T-cell (primary cell): ENCODE measurements at regions not wholly inside any gene's neighbourhood (a gene's known extent, or its start where the extent isn't known, plus 50 kb on each side); places are given as distances from the start of the nearest gene placed in this dataset.

Source experiments
- ATAC-seq, 4 experiments: fragments of 200-7000 bp in 3 of 4; fragments of 150-1000 bp in 1 of 4; cut with Tn5 transposase; replicated peaks in 1 of 4; 1 replicate in 3 of 4; 2 replicates in 1 of 4; pipeline ENCODE4 v1.10.0; 2021; ENCODE audit warnings: moderate library complexity in 3 of 4, mild to moderate bottlenecking in 2 of 4, moderate number of reproducible peaks in 1 of 4
- CTCF ChIA-PET, 2 donors: fragments of 300-600 bp; sonication (Branson Sonifier 250); formaldehyde crosslinking; loops; one replicate each; lab custom pipeline; 2022; ENCODE audit warnings: antibody characterized with exemption in 2 of 2; lab: Charles Lee
- POLR2A ChIA-PET, 2 donors: fragments of 300-600 bp; sonication (Branson Sonifier 250); formaldehyde crosslinking; loops; one replicate each; lab custom pipeline; 2022; ENCODE audit warnings: antibody characterized with exemption in 2 of 2; lab: Charles Lee
- DNase-seq, 35 experiments: peaks; one replicate each; pipeline versions ENCODE4 v3.0.0 to v3.0.0-alpha.2; 2013 to 2023
- H3K27ac ChIP-seq: one replicate; pipeline ENCODE4 v1.5.1; 2013; ENCODE audit warnings: low read length
- H3K27me3 ChIP-seq, 2 experiments: replicated peaks in 1 of 2; 1 replicate in 1 of 2; 2 replicates in 1 of 2; pipeline versions ENCODE4 v1.6.1 to v1.7.0; 2013; ENCODE audit warnings: low read length in 1 of 2, mixed read lengths in 1 of 2; ENCODE audit not compliant: control insufficient read depth in 2 of 2, insufficient read depth in 2 of 2; ENCODE audit errors: extremely low read depth in 1 of 2
- H3K36me3 ChIP-seq, 2 donors: 1 replicate in 1 of 2; 2 replicates in 1 of 2; pipeline versions ENCODE4 v1.6.1 to v1.7.0; 2013; ENCODE audit warnings: low read length in 1 of 2; ENCODE audit not compliant: control insufficient read depth in 2 of 2, insufficient read depth in 1 of 2; ENCODE audit errors: extremely low read depth in 1 of 2
- H3K4me1 ChIP-seq, 2 experiments: 1 replicate in 1 of 2; 2 replicates in 1 of 2; pipeline versions ENCODE4 v1.6.1 to v1.7.0; 2013; ENCODE audit warnings: low read length in 2 of 2, mixed read lengths in 1 of 2; ENCODE audit not compliant: insufficient read depth in 2 of 2, control insufficient read depth in 1 of 2; ENCODE audit errors: extremely low read depth in 1 of 2
- H3K4me3 ChIP-seq, 2 donors: 1 replicate in 1 of 2; 2 replicates in 1 of 2; pipeline versions ENCODE4 v1.5.1 to v1.7.0; 2013; ENCODE audit warnings: mild to moderate bottlenecking in 2 of 2, low read length in 1 of 2, moderate library complexity in 1 of 2; ENCODE audit not compliant: control insufficient read depth in 1 of 2; ENCODE audit errors: extremely low read depth in 1 of 2
- H3K9me3 ChIP-seq: 2 replicates; pipeline ENCODE4 v1.7.0; 2013
- H3K27ac Mint-ChIP-seq, 2 donors: one replicate each; pipeline ENCODE4 v1.8.0; 2020 to 2021; ENCODE audit warnings: mild to moderate bottlenecking in 2 of 2, mixed read lengths in 2 of 2
- H3K27me3 Mint-ChIP-seq, 2 donors: one replicate each; pipeline ENCODE4 v1.8.0; 2021 to 2022; ENCODE audit warnings: mixed read lengths in 2 of 2
- H3K36me3 Mint-ChIP-seq: one replicate; pipeline ENCODE4 v1.8.0; 2021; ENCODE audit warnings: mixed read lengths
- H3K4me1 Mint-ChIP-seq, 3 donors: one replicate each; pipeline ENCODE4 v1.8.0; 2020 to 2022; ENCODE audit warnings: mixed read lengths in 3 of 3, mild to moderate bottlenecking in 1 of 3
- H3K4me3 Mint-ChIP-seq, 3 donors: one replicate each; pipeline ENCODE4 v1.8.0; 2020 to 2022; ENCODE audit warnings: mild to moderate bottlenecking in 3 of 3, mixed read lengths in 3 of 3, moderate library complexity in 3 of 3
- H3K9me3 Mint-ChIP-seq, 3 donors: one replicate each; pipeline ENCODE4 v1.8.0; 2020 to 2022; ENCODE audit warnings: mixed read lengths in 3 of 3
- WGBS: methylation state at CpG from one replicate; pipeline ENCODE4 v1.1.5; 2013; ENCODE audit warnings: missing lambda C conversion rate; ENCODE audit not compliant: insufficient coverage; 5-methylcytosine and 5-hydroxymethylcytosine counted together

- H3K27ac Mint-ChIP-seq: no peak overlapping the region
- ChIA-PET POLR2A (interaction anchor here (0.5 to 0.6 kb wide), 2 partner anchors 105 to 281 kb away, joined by 3 read pairs; no protein-coding TSS in a partner anchor), CTCF (interaction anchor here in 1 of 2 donors (0.6 kb wide), 1 partner anchor 212 kb away, joined by 3 read pairs; no protein-coding TSS in a partner anchor)
- ATAC-seq: no peak
- no peaks in the 10 kb centered on the region for H3K36me3 ChIP-seq
- H3K4me3 ChIP-seq: no peak overlapping the region
- H3K27me3 ChIP-seq: peaks cover 0 to 41% of the 10 kb centered on the region in 2 experiments
- H3K4me3 Mint-ChIP-seq: peak overlapping the region in 1 of 3 donors; percentile 59
- H3K9me3 Mint-ChIP-seq: peaks cover 0 to 6% (median 0%) of the 10 kb centered on the region in 3 donors
- peaks cover 34 to 44% (median 40%) of the 10 kb centered on the region in 3 donors for H3K4me1 Mint-ChIP-seq
- peaks cover 2% of the 10 kb centered on the region for H3K9me3 ChIP-seq
- no peak overlapping the region for H3K27ac ChIP-seq
- no CpG with 5 or more reads among the region's 7 CpGs for WGBS
- no peak for DNase-seq
- H3K36me3 Mint-ChIP-seq: no peaks in the 10 kb centered on the region
- H3K27me3 Mint-ChIP-seq: peaks cover 48 to 61% of the 10 kb centered on the region in 2 donors
- H3K4me1 ChIP-seq: peaks cover 31 to 33% of the 10 kb centered on the region in 2 experiments
Observed at GRCh38 chr14:56002342-56002741, 115.9 kb upstream of the PELI2 start.

GRCh38 chr14:56002876-56003625 lies 115.2 kb upstream of the PELI2 start:
- Mint-ChIP-seq H3K27ac (no peak overlapping the region), H3K9me3 (peaks cover 0 to 6% (median 0%) of the 10 kb centered on the region in 3 donors), H3K27me3 (peaks cover 46 to 55% of the 10 kb centered on the region in 2 donors), H3K4me3 (peak overlapping the region in 1 of 3 donors; percentile 59), H3K4me1 (peaks cover 34 to 44% (median 40%) of the 10 kb centered on the region in 3 donors), H3K36me3 (no peaks in the 10 kb centered on the region)
- ATAC-seq: peak; percentile 78 to 94 (median 82)
- CTCF ChIA-PET: no interaction called here
- peaks cover 7% of the 10 kb centered on the region for H3K9me3 ChIP-seq
- H3K27ac ChIP-seq: no peak overlapping the region
- peak overlapping the region in 1 of 2 donors; percentile 33 for H3K4me3 ChIP-seq
- peak in 33 of 35 experiments; percentile 8 to 77 (median 29) for DNase-seq
- peaks cover 31 to 33% of the 10 kb centered on the region in 2 experiments for H3K4me1 ChIP-seq
- no peaks in the 10 kb centered on the region for H3K36me3 ChIP-seq
- POLR2A ChIA-PET: no interaction called here
- WGBS: 0% methylated on average over 1 of the region's 11 CpGs
- H3K27me3 ChIP-seq: peaks cover 0 to 44% of the 10 kb centered on the region in 2 experiments

GRCh38 chr14:56004323-56004722 lies 113.9 kb upstream of the PELI2 start:
- no peaks in the 10 kb centered on the region for H3K36me3 ChIP-seq
- H3K27me3 ChIP-seq: peaks cover 0 to 42% of the 10 kb centered on the region in 2 experiments
- Mint-ChIP-seq H3K4me1 (peaks cover 34 to 44% (median 40%) of the 10 kb centered on the region in 3 donors), H3K27ac (no peak overlapping the region), H3K27me3 (peaks cover 46 to 53% of the 10 kb centered on the region in 2 donors), H3K36me3 (peaks cover 3% of the 10 kb centered on the region), H3K9me3 (peaks cover 3 to 9% (median 6%) of the 10 kb centered on the region in 3 donors), H3K4me3 (peak overlapping the region in 1 of 3 donors; percentile 38)
- CTCF ChIA-PET: interaction anchor here in 1 of 2 donors (0.7 to 1.0 kb wide), 3 partner anchors 166 to 529 kb away, joined by 3 to 5 read pairs (median 3); no protein-coding TSS in a partner anchor
- POLR2A ChIA-PET: no interaction called here
- whole genome bisulfite sequencing: 100% methylated on average over 1 of the region's 3 CpGs
- no peak overlapping the region for H3K27ac ChIP-seq
- H3K9me3 ChIP-seq: peaks cover 11% of the 10 kb centered on the region
- ATAC-seq (no peak), DNase-seq (no peak)
- H3K4me1 ChIP-seq: peaks cover 31 to 33% of the 10 kb centered on the region in 2 experiments
- no peak overlapping the region for H3K4me3 ChIP-seq

- Mint-ChIP-seq H3K27me3 (peaks cover 50 to 54% of the 10 kb centered on the region in 2 donors), H3K9me3 (peaks cover 3 to 9% (median 8%) of the 10 kb centered on the region in 3 donors)
Observed at GRCh38 chr14:56004786-56005185, 113.4 kb upstream of the PELI2 start.

GRCh38 chr14:56005191-56006053 lies 112.8 kb upstream of the PELI2 start:
- Histone ChIP-seq H3K4me1 (peaks cover 31 to 33% of the 10 kb centered on the region in 2 experiments), H3K36me3 (no peaks in the 10 kb centered on the region), H3K27me3 (peaks cover 0 to 35% of the 10 kb centered on the region in 2 experiments), H3K4me3 (peak overlapping the region in 1 of 2 donors; percentile 55), H3K9me3 (peaks cover 11% of the 10 kb centered on the region), H3K27ac (no peak overlapping the region)
- no peak overlapping the region for H3K27ac Mint-ChIP-seq
- H3K36me3 Mint-ChIP-seq: peaks cover 3% of the 10 kb centered on the region
- DNase-seq: no peak
- peaks cover 3 to 9% (median 8%) of the 10 kb centered on the region in 3 donors for H3K9me3 Mint-ChIP-seq
- ChIA-PET CTCF (interaction anchor here (0.7 kb wide), 2 partner anchors 415 to 530 kb away, joined by 3 read pairs; no protein-coding TSS in a partner anchor), POLR2A (no interaction called here)
- ATAC-seq: no peak
- H3K27me3 Mint-ChIP-seq: peaks cover 51 to 52% of the 10 kb centered on the region in 2 donors
- 81% methylated on average over 5 of the region's 11 CpGs for WGBS
- peak overlapping the region in 2 of 3 donors; percentile 38 to 47 for H3K4me3 Mint-ChIP-seq
- peaks cover 34 to 44% (median 40%) of the 10 kb centered on the region in 3 donors for H3K4me1 Mint-ChIP-seq

More at GRCh38 chr14:56004786-56005185, 113.4 kb upstream of the PELI2 start:
- H3K4me1 ChIP-seq: peaks cover 31 to 33% of the 10 kb centered on the region in 2 experiments
- CTCF ChIA-PET: interaction anchor here (0.7 to 1.0 kb wide), 3 partner anchors 197 to 529 kb away, joined by 3 read pairs; no protein-coding TSS in a partner anchor
- H3K4me1 Mint-ChIP-seq: peaks cover 34 to 44% (median 40%) of the 10 kb centered on the region in 3 donors
- no peak overlapping the region for H3K27ac ChIP-seq
- peaks cover 0 to 38% of the 10 kb centered on the region in 2 experiments for H3K27me3 ChIP-seq
- peaks cover 3% of the 10 kb centered on the region for H3K36me3 Mint-ChIP-seq
- peak; percentile 56 to 68 (median 66) for ATAC-seq
- no peaks in the 10 kb centered on the region for H3K36me3 ChIP-seq
- H3K4me3 ChIP-seq: peak overlapping the region in 1 of 2 donors; percentile 55
- POLR2A ChIA-PET: no interaction called here
- H3K9me3 ChIP-seq: peaks cover 11% of the 10 kb centered on the region
- 0% methylated on average over 5 of the region's 14 CpGs for WGBS
- DNase-seq: peak in 17 of 35 experiments; percentile 3 to 37 (median 12)
- no peak overlapping the region for H3K27ac Mint-ChIP-seq
- H3K4me3 Mint-ChIP-seq: peak overlapping the region; percentile 38 to 51 (median 47)
